OCI-LY1 (cell line): ENCODE measurements at regions not wholly inside any gene's neighbourhood (a gene's known extent, or its start where the extent isn't known, plus 50 kb on each side); places are given as distances from the start of the nearest gene placed in this dataset.

Source experiments
- H2AFZ ChIP-seq: fragments of 200-600 bp; sonication (generic), shearing (Covaris generic); 2 replicates; pipeline ENCODE4 v1.6.0; 2014; ENCODE audit warnings: antibody characterized with exemption, mild to moderate bottlenecking, low read length
- H3F3A ChIP-seq: fragments of 200-600 bp; sonication (generic), shearing (Covaris generic); 2 replicates; pipeline ENCODE4 v1.6.0; 2014; ENCODE audit warnings: mild to moderate bottlenecking, antibody characterized with exemption, low read length, moderate library complexity; ENCODE audit not compliant: insufficient read depth
- H3K27ac ChIP-seq: fragments of 200-600 bp; sonication (generic); 2 replicates; pipeline ENCODE4 v1.5.1; 2014; ENCODE audit warnings: low read length, mixed run types, mild to moderate bottlenecking, low read depth; ENCODE audit not compliant: poor library complexity, severe bottlenecking
- H3K27me3 ChIP-seq: fragments of 200-600 bp; sonication (generic); 2 replicates; pipeline ENCODE4 v1.6.0; 2014; ENCODE audit warnings: antibody characterized with exemption, mild to moderate bottlenecking, low read length, moderate library complexity; ENCODE audit not compliant: insufficient read depth
- H3K36me3 ChIP-seq: fragments of 200-600 bp; sonication (generic); 2 replicates; pipeline ENCODE4 v1.6.1; 2014; ENCODE audit warnings: mild to moderate bottlenecking, antibody characterized with exemption, low read length, moderate library complexity, mixed read lengths; ENCODE audit not compliant: insufficient read depth
- H3K4me1 ChIP-seq: fragments of 200-600 bp; sonication (generic); 2 replicates; pipeline ENCODE4 v1.5.1; 2014; ENCODE audit warnings: mild to moderate bottlenecking, low read length, moderate library complexity; ENCODE audit not compliant: insufficient read depth, severe bottlenecking
- H3K4me2 ChIP-seq: fragments of 200-600 bp; sonication (generic), shearing (Covaris generic); 2 replicates; pipeline ENCODE4 v1.6.1; 2014; ENCODE audit warnings: low read length
- H3K4me3 ChIP-seq: fragments of 200-600 bp; sonication (generic); 2 replicates; pipeline ENCODE4 v1.5.1; 2014; ENCODE audit warnings: low read length, low read depth, mild to moderate bottlenecking, mixed read lengths; ENCODE audit not compliant: poor library complexity, severe bottlenecking
- H3K79me2 ChIP-seq: fragments of 200-600 bp; shearing (Covaris generic); 2 replicates; pipeline ENCODE4 v1.6.1; 2016; ENCODE audit warnings: mixed run types, low read length, mixed read lengths; ENCODE audit not compliant: insufficient read depth
- H3K9ac ChIP-seq: fragments of 200-600 bp; sonication (generic), shearing (Covaris generic); 2 replicates; pipeline ENCODE4 v1.6.1; 2014; ENCODE audit warnings: mild to moderate bottlenecking, low read length, mixed read lengths
- H3K9me2 ChIP-seq: fragments of 200-600 bp; sonication (generic), shearing (Covaris generic); 2 replicates; pipeline ENCODE4 v1.6.1; 2014; ENCODE audit warnings: low read depth, mild to moderate bottlenecking, low read length, mixed read lengths
- H3K9me3 ChIP-seq: fragments of 200-600 bp; shearing (Covaris generic); 2 replicates; pipeline ENCODE4 v1.6.1; 2014; ENCODE audit warnings: low read length, mixed read lengths
- H4K20me1 ChIP-seq: fragments of 200-600 bp; sonication (generic), shearing (Covaris generic); 2 replicates; pipeline ENCODE4 v1.6.0; 2016; ENCODE audit warnings: mild to moderate bottlenecking, low read length; ENCODE audit not compliant: insufficient read depth
- CTCF ChIP-seq: fragments of 200-600 bp; sonication (generic), shearing (Covaris generic); IDR thresholded peaks from 2 replicates; pipeline ENCODE4 v1.5.1; 2017; ENCODE audit warnings: mild to moderate bottlenecking, antibody characterized with exemption, low read length, moderate library complexity, mixed read lengths
- EZH2 ChIP-seq: fragments of 200-600 bp; sonication (generic), shearing (Covaris generic); IDR thresholded peaks from 2 replicates; pipeline ENCODE4 v1.8.0; 2017; ENCODE audit warnings: borderline replicate concordance, mixed run types, mild to moderate bottlenecking, antibody characterized with exemption, low read length, moderate library complexity, mixed read lengths

DNA sequence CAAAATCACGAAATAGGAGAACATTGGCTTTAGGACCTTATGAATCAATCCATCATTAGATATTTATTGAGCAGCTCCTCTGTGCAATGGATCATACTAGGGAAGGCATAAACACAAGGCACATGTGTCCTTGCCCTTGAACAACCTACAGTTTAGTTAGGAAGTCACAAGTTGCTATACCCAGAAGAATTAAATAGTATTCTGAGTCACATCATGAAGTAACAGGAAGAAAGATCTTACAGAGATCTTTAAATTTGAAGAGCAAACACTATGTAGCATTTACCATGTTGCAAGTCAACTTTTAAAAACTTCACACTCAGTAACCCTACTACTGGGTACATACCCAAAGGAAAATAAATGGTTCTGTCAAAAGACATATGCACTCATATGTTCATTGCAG, 355.2 kb upstream of the SLC14A2 start:
- TF ChIP-seq EZH2 = no peak
- no peak for TF ChIP-seq CTCF
- Histone ChIP-seq H2AFZ (no peak overlapping the region), H3K9ac (no peak overlapping the region), H3K27ac (no peak overlapping the region), H3F3A (no peaks in the 10 kb centered on the region), H3K4me1 (no peaks in the 10 kb centered on the region), H3K9me3 (no peaks in the 10 kb centered on the region), H3K79me2 (no peaks in the 10 kb centered on the region), H3K4me2 (no peak overlapping the region), H3K4me3 (no peak overlapping the region), H3K27me3 (no peaks in the 10 kb centered on the region), H4K20me1 (no peaks in the 10 kb centered on the region), H3K36me3 (no peaks in the 10 kb centered on the region), H3K9me2 (no peaks in the 10 kb centered on the region)

DNA sequence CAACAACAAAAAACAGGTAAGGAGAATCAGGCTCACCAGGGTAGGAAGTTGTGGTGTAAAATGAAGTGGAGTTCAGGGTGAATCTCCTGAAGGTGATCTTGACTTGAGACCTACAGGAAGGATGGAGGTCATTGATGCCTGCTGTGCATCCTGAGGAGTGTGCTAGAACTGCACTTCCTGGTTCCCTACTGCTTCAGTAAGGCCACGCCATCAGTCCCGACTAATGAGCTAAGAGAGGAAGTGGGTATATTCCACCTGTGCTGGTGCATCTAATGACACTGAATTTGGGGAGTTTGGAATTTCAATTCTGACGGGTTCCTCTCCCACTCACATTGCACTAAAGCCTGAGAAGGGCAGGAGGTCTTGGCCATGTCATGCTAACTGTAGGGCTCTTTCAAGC, 349.3 kb upstream of the SLC14A2 start:
- Histone ChIP-seq H3K4me3 (no peak overlapping the region), H3K9ac (no peak overlapping the region), H3K4me1 (no peaks in the 10 kb centered on the region), H3F3A (no peaks in the 10 kb centered on the region), H3K9me2 (no peaks in the 10 kb centered on the region), H3K4me2 (no peak overlapping the region), H3K27me3 (no peaks in the 10 kb centered on the region), H4K20me1 (no peaks in the 10 kb centered on the region), H3K9me3 (no peaks in the 10 kb centered on the region), H3K27ac (no peak overlapping the region), H3K36me3 (no peaks in the 10 kb centered on the region), H2AFZ (no peak overlapping the region), H3K79me2 (no peaks in the 10 kb centered on the region)
- TF ChIP-seq EZH2 (no peak), CTCF (no peak)

- H4K20me1 ChIP-seq = no peaks in the 10 kb centered on the region
- no peaks in the 10 kb centered on the region for H3K9me3 ChIP-seq
- no peaks in the 10 kb centered on the region for H3K4me1 ChIP-seq
- TF ChIP-seq EZH2 (no peak), CTCF (no peak)
- no peaks in the 10 kb centered on the region for H3K9me2 ChIP-seq
- no peaks in the 10 kb centered on the region for H3F3A ChIP-seq
- H3K4me2 ChIP-seq = no peak overlapping the region
- H3K4me3 ChIP-seq = no peak overlapping the region
- no peak overlapping the region for H2AFZ ChIP-seq
- no peak overlapping the region for H3K27ac ChIP-seq
- no peak overlapping the region for H3K9ac ChIP-seq
- H3K27me3 ChIP-seq = no peaks in the 10 kb centered on the region
- no peaks in the 10 kb centered on the region for H3K36me3 ChIP-seq
- H3K79me2 ChIP-seq = no peaks in the 10 kb centered on the region
Measured at GRCh38 chr18:45267622-45268021, 347.7 kb upstream of the SLC14A2 start.
